ENCODE measurements at regions not wholly inside any gene's neighbourhood (a gene's known extent, or its start where the extent isn't known, plus 50 kb on each side); places are given as distances from the start of the nearest gene placed in this dataset.

- TF ChIP-seq CTCF (IDR thresholded peaks at IDR 0.05; ENCODE audit: poor library complexity, severe bottlenecking) (no peak), TAF1 (IDR thresholded peaks at IDR 0.05; ENCODE audit: low read depth) (no peak), EZH2 (IDR thresholded peaks at IDR 0.05; ENCODE audit: borderline replicate concordance, insufficient read depth, low read length, poor library complexity, severe bottlenecking) (no peak), POLR2AphosphoS5 (IDR thresholded peaks at IDR 0.05) (no peak)
Observed at GRCh38 chr5:79853676-79854418, 137.2 kb downstream of the MTX3 start.
